ENCODE measurements at regions not wholly inside any gene's neighbourhood (a gene's known extent, or its start where the extent isn't known, plus 50 kb on each side); places are given as distances from the start of the nearest gene placed in this dataset.
A peak's percentile ranks its signal among the peaks of the same experiment; 100 is the strongest.

DNA sequence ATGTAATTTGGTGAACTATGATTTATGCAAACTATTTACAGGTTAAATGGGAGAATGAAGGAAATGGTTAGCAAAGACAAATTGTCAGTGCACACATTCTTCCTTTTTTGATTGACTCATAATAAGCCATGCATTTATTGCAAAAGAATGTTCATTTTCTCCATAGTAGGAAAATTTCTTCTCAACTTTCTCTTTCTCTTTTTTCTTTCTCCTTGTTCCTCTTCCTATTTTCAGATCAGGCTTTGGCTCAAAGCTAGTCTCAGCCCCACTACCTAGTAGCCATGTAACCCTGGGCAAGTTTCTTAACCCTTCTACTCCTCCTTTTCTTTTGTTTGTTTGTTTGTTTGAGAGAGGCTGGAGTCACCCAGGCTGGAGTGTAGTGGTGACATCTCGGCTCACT is 156.6 kb downstream of the PIK3R1 start:
- FAIRE-seq (no peak), ATAC-seq (no peak), DNase-seq (ENCODE audit: extremely low read depth in 1 of 4, low spot score in 3 of 4) (no peak)
- in situ Hi-C loops (cut with MboI): no loop called here
- H3K9me3 ChIP-seq (replicated peaks; ENCODE audit: control insufficient read depth, insufficient read depth, low read depth, low read length): no peaks in the 10 kb centered on the region
- ChIA-PET CTCF (ENCODE audit: low intra/inter-chr PET ratio) (no interaction called here), POLR2A (interaction anchor here (0.7 to 2.5 kb wide), 4 partner anchors 8 to 80 kb away, joined by 3 to 8 read pairs (median 4); no protein-coding TSS in a partner anchor)
- peaks cover 0 to 31% of the 10 kb centered on the region in 2 experiments; a peak in 4 of 5 replicates for H3K4me1 ChIP-seq (replicated peaks in 1 of 2; ENCODE audit: control insufficient read depth in 2 of 2, insufficient read depth in 2 of 2, low read length in 2 of 2)
- H3K4me2 ChIP-seq (ENCODE audit: insufficient read depth, low read length): no peak overlapping the region
- no peaks in the 10 kb centered on the region for H3K27me3 ChIP-seq (ENCODE audit: control insufficient read depth in 2 of 2, insufficient read depth in 2 of 2, low read length in 2 of 2)
- no peak overlapping the region for H3K27ac ChIP-seq (ENCODE audit: extremely low read depth, low read depth, low read length)
- intact Hi-C loops (cut with micrococcal nuclease): no loop called here
- no peak overlapping the region for H3K4me3 ChIP-seq
- H3K9ac ChIP-seq (ENCODE audit: insufficient read depth in 1 of 2, low read depth in 2 of 2, low read length in 2 of 2): no peak overlapping the region
- H3K79me2 ChIP-seq (ENCODE audit: control insufficient read depth, insufficient read depth, low read length): no peaks in the 10 kb centered on the region
- BruUV-seq (replicated peaks): no TSS peak
- 0 out of 2 replicates have a peak overlapping the region, but pooled peaks have one; percentile 15 for H2AFZ ChIP-seq (ENCODE audit: low read depth, low read length)
- TF ChIP-seq, protein P1, sequence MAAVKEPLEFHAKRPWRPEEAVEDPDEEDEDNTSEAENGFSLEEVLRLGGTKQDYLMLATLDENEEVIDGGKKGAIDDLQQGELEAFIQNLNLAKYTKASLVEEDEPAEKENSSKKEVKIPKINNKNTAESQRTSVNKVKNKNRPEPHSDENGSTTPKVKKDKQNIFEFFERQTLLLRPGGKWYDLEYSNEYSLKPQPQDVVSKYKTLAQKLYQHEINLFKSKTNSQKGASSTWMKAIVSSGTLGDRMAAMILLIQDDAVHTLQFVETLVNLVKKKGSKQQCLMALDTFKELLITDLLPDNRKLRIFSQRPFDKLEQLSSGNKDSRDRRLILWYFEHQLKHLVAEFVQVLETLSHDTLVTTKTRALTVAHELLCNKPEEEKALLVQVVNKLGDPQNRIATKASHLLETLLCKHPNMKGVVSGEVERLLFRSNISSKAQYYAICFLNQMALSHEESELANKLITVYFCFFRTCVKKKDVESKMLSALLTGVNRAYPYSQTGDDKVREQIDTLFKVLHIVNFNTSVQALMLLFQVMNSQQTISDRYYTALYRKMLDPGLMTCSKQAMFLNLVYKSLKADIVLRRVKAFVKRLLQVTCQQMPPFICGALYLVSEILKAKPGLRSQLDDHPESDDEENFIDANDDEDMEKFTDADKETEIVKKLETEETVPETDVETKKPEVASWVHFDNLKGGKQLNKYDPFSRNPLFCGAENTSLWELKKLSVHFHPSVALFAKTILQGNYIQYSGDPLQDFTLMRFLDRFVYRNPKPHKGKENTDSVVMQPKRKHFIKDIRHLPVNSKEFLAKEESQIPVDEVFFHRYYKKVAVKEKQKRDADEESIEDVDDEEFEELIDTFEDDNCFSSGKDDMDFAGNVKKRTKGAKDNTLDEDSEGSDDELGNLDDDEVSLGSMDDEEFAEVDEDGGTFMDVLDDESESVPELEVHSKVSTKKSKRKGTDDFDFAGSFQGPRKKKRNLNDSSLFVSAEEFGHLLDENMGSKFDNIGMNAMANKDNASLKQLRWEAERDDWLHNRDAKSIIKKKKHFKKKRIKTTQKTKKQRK (IDR thresholded peaks at IDR 0.05; ENCODE audit: borderline replicate concordance, low read depth, low read length): no peak
- TF ChIP-seq KAT7 (CRISPR knock-in tag; IDR thresholded peaks at IDR 0.05; ENCODE audit: borderline replicate concordance): no peak
- TF ChIP-seq MAFF (IDR thresholded peaks at IDR 0.05; ENCODE audit: low read length): no peak
- TF ChIP-seq, protein P2, sequence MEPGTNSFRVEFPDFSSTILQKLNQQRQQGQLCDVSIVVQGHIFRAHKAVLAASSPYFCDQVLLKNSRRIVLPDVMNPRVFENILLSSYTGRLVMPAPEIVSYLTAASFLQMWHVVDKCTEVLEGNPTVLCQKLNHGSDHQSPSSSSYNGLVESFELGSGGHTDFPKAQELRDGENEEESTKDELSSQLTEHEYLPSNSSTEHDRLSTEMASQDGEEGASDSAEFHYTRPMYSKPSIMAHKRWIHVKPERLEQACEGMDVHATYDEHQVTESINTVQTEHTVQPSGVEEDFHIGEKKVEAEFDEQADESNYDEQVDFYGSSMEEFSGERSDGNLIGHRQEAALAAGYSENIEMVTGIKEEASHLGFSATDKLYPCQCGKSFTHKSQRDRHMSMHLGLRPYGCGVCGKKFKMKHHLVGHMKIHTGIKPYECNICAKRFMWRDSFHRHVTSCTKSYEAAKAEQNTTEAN (CRISPR knock-in tag; IDR thresholded peaks at IDR 0.05): no peak
- no peak for TF ChIP-seq EHMT2 (IDR thresholded peaks at IDR 0.05)
- TF ChIP-seq KLF10 (CRISPR knock-in tag; IDR thresholded peaks at IDR 0.05): no peak
- TF ChIP-seq ZNF717 (CRISPR knock-in tag; IDR thresholded peaks at IDR 0.05): no peak
- TF ChIP-seq NFIC (IDR thresholded peaks at IDR 0.05): no peak
- no peak for TF ChIP-seq ZC3H8 (IDR thresholded peaks at IDR 0.05)
- TF ChIP-seq, protein P3, sequence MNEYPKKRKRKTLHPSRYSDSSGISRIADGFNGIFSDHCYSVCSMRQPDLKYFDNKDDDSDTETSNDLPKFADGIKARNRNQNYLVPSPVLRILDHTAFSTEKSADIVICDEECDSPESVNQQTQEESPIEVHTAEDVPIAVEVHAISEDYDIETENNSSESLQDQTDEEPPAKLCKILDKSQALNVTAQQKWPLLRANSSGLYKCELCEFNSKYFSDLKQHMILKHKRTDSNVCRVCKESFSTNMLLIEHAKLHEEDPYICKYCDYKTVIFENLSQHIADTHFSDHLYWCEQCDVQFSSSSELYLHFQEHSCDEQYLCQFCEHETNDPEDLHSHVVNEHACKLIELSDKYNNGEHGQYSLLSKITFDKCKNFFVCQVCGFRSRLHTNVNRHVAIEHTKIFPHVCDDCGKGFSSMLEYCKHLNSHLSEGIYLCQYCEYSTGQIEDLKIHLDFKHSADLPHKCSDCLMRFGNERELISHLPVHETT (CRISPR knock-in tag; conservative IDR thresholded peaks at IDR 0.05 in 1 of 2, IDR thresholded peaks at IDR 0.05 in 1 of 2): no peak
- no peak for TF ChIP-seq ZZZ3 (IDR thresholded peaks at IDR 0.05)
- TF ChIP-seq PHF8 (IDR thresholded peaks at IDR 0.05; ENCODE audit: borderline replicate concordance, low read length): no peak
- no peak for TF ChIP-seq FOXK1 (CRISPR knock-in tag; IDR thresholded peaks at IDR 0.05; ENCODE audit: borderline replicate concordance)
- TF ChIP-seq, protein P4, sequence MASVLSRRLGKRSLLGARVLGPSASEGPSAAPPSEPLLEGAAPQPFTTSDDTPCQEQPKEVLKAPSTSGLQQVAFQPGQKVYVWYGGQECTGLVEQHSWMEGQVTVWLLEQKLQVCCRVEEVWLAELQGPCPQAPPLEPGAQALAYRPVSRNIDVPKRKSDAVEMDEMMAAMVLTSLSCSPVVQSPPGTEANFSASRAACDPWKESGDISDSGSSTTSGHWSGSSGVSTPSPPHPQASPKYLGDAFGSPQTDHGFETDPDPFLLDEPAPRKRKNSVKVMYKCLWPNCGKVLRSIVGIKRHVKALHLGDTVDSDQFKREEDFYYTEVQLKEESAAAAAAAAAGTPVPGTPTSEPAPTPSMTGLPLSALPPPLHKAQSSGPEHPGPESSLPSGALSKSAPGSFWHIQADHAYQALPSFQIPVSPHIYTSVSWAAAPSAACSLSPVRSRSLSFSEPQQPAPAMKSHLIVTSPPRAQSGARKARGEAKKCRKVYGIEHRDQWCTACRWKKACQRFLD (CRISPR knock-in tag; IDR thresholded peaks at IDR 0.05): no peak
- no peak for TF ChIP-seq NUFIP1 (IDR thresholded peaks at IDR 0.05; ENCODE audit: partially characterized antibody)
- no peak for TF ChIP-seq TCFL5 (CRISPR knock-in tag; conservative IDR thresholded peaks at IDR 0.05)
- H3K36me3 ChIP-seq (ENCODE audit: control insufficient read depth, insufficient read depth, low read length): no peaks in the 10 kb centered on the region
- H3K9me1 ChIP-seq (ENCODE audit: control insufficient read depth, insufficient read depth, low read length): no peaks in the 10 kb centered on the region
- H4K20me1 ChIP-seq (replicated peaks; ENCODE audit: control insufficient read depth, insufficient read depth, low read length): no peaks in the 10 kb centered on the region
- WGBS (ENCODE audit: insufficient coverage, low coverage, missing lambda C conversion rate): 67% methylated on average over 1 of the region's 1 CpG

All from K562 (cell line).